ENCODE measurements at regions not wholly inside any gene's neighbourhood (a gene's known extent, or its start where the extent isn't known, plus 50 kb on each side); places are given as distances from the start of the nearest gene placed in this dataset.
"Not testable (repeated sequence)": the region's sequence is repeated elsewhere in the genome, so short reads cannot be mapped to it uniquely, and the experiment has no call there.

- not testable (repeated sequence) for TF ChIP-seq EZH2 (IDR thresholded peaks at IDR 0.05; ENCODE audit: insufficient read depth, poor library complexity, severe bottlenecking); EZH2phosphoT487 (IDR thresholded peaks at IDR 0.05; ENCODE audit: insufficient read depth, low read depth)
Observed at GRCh38 chr9:94387338-94388010, 59.0 kb upstream of the NUTM2F start.

Data from GM23248 (cell line).